ENCODE measurements at regions not wholly inside any gene's neighbourhood (a gene's known extent, or its start where the extent isn't known, plus 50 kb on each side); places are given as distances from the start of the nearest gene placed in this dataset.

- TF ChIP-seq, protein P1, sequence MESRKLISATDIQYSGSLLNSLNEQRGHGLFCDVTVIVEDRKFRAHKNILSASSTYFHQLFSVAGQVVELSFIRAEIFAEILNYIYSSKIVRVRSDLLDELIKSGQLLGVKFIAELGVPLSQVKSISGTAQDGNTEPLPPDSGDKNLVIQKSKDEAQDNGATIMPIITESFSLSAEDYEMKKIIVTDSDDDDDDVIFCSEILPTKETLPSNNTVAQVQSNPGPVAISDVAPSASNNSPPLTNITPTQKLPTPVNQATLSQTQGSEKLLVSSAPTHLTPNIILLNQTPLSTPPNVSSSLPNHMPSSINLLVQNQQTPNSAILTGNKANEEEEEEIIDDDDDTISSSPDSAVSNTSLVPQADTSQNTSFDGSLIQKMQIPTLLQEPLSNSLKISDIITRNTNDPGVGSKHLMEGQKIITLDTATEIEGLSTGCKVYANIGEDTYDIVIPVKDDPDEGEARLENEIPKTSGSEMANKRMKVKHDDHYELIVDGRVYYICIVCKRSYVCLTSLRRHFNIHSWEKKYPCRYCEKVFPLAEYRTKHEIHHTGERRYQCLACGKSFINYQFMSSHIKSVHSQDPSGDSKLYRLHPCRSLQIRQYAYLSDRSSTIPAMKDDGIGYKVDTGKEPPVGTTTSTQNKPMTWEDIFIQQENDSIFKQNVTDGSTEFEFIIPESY (IDR thresholded peaks at IDR 0.05; ENCODE audit: extremely low read depth, insufficient replicate concordance, low read length) = no peak
- no peak for TF ChIP-seq CBX3 (IDR thresholded peaks at IDR 0.05; ENCODE audit: low read depth)
- TF ChIP-seq TCF7L2 (IDR thresholded peaks at IDR 0.05; ENCODE audit: borderline replicate concordance, extremely low read depth, insufficient read depth, insufficient read length) = no peak
- TF ChIP-seq YY1 (IDR thresholded peaks at IDR 0.05; ENCODE audit: extremely low read depth, insufficient replicate concordance, low read depth, low read length) = no peak
Observed at GRCh38 chr16:10242097-10242496, 59.9 kb upstream of the GRIN2A start (continued).

GRCh38 chr16:10242916-10243315 is 60.7 kb upstream of the GRIN2A start:
- Histone ChIP-seq H3K9me3 (ENCODE audit: control insufficient read depth in 1 of 2, insufficient read depth in 1 of 2, low read depth in 1 of 2, low read length in 2 of 2) (no peaks in the 10 kb centered on the region), H3K9me2 (ENCODE audit: insufficient read depth) (no peaks in the 10 kb centered on the region), H3K27ac (ENCODE audit: low read depth, low read length) (no peak overlapping the region), H3K36me3 (ENCODE audit: control insufficient read depth in 1 of 2, insufficient read depth in 2 of 2, low read length in 2 of 2) (no peaks in the 10 kb centered on the region), H3K4me2 (ENCODE audit: low read length) (no peak overlapping the region), H3K4me3 (replicated peaks in 1 of 2; ENCODE audit: low read depth in 1 of 2, low read length in 2 of 2) (no peak overlapping the region), H3K79me2 (ENCODE audit: insufficient read depth, low read length) (no peaks in the 10 kb centered on the region), H4K20me1 (ENCODE audit: insufficient read depth) (no peaks in the 10 kb centered on the region), H3K4me1 (ENCODE audit: control insufficient read depth in 1 of 2, insufficient read depth in 2 of 2, low read length in 2 of 2) (no peaks in the 10 kb centered on the region), H3K27me3 (ENCODE audit: insufficient read depth, low read length) (no peaks in the 10 kb centered on the region), H2AFZ (ENCODE audit: low read depth, low read length, poor library complexity, severe bottlenecking) (no peak overlapping the region), H3K9ac (ENCODE audit: low read length) (no peak overlapping the region)
- no peak for TF ChIP-seq MAX (IDR thresholded peaks at IDR 0.05)
- no peak for TF ChIP-seq RAD21 (IDR thresholded peaks at IDR 0.05; ENCODE audit: low read depth)
- no peak for TF ChIP-seq FOSL1 (IDR thresholded peaks at IDR 0.05; ENCODE audit: low read depth)
- ChIA-PET RAD21 (ENCODE audit: low non-redundant PET in 1 of 2, low total read pairs in 2 of 2, uncharacterized antibody in 2 of 2, unreplicated experiment in 2 of 2) (no interaction called here), POLR2A (no interaction called here), CTCF (no interaction called here)
- DNase-seq (ENCODE audit: low read depth, low spot score) (no peak), ATAC-seq (no peak)
- no TSS peak for BruUV-seq (replicated peaks)
- intact Hi-C loops (cut with micrococcal nuclease) = no loop called here
